ENCODE measurements at regions not wholly inside any gene's neighbourhood (a gene's known extent, or its start where the extent isn't known, plus 50 kb on each side); places are given as distances from the start of the nearest gene placed in this dataset.

DNA sequence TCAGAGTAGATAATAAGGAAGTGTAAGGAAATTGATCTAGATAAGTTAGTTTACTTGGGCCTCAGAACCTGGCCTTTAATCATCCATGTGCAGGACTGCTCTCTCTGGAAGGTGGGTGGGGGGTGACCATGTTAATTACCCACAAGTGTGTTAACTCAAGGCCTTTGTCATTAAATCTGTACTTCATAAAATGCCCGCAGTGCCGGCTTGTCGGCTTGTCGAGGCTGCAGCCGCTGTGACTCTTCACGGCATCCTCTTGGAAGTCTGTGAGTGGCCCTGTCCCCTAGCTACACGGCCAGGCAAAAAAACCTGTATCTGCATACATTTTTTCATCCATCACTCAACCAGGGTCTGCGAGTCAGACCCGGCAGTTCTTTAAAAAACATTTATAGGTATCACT is 70.9 kb upstream of the ASCC3 start:
- ChIA-PET CTCF (no interaction called here), RAD21 (ENCODE audit: low non-redundant PET in 1 of 2, low total read pairs in 2 of 2, uncharacterized antibody in 2 of 2, unreplicated experiment in 2 of 2) (no interaction called here), POLR2A (no interaction called here)
- no TSS peak for BruUV-seq (replicated peaks)
- H3K4me2 ChIP-seq (ENCODE audit: low read length): no peak overlapping the region
- intact Hi-C loops (cut with micrococcal nuclease): no loop called here
- H3K27ac ChIP-seq (ENCODE audit: low read depth, low read length): no peak overlapping the region
- H3K9me2 ChIP-seq (ENCODE audit: insufficient read depth): no peaks in the 10 kb centered on the region; the same call in 1 of the 2 replicates
- no peak overlapping the region for H2AFZ ChIP-seq (ENCODE audit: low read depth, low read length, poor library complexity, severe bottlenecking)
- H3K36me3 ChIP-seq (ENCODE audit: control insufficient read depth in 1 of 2, insufficient read depth in 2 of 2, low read length in 2 of 2): no peaks in the 10 kb centered on the region
- no peaks in the 10 kb centered on the region for H3K27me3 ChIP-seq (ENCODE audit: insufficient read depth, low read length)
- no peaks in the 10 kb centered on the region for H3K79me2 ChIP-seq (ENCODE audit: insufficient read depth, low read length)
- ATAC-seq (no peak), DNase-seq (ENCODE audit: low read depth, low spot score) (no peak)
- H4K20me1 ChIP-seq (ENCODE audit: insufficient read depth): no peaks in the 10 kb centered on the region
- no peaks in the 10 kb centered on the region for H3K9me3 ChIP-seq (ENCODE audit: control insufficient read depth in 1 of 2, insufficient read depth in 1 of 2, low read depth in 1 of 2, low read length in 2 of 2)
- H3K4me1 ChIP-seq (ENCODE audit: control insufficient read depth in 1 of 2, insufficient read depth in 2 of 2, low read length in 2 of 2): no peaks in the 10 kb centered on the region
- H3K9ac ChIP-seq (ENCODE audit: low read length): no peak overlapping the region
- TF ChIP-seq ZNF274 (IDR thresholded peaks at IDR 0.05; ENCODE audit: low read depth, low read length) (no peak), ZFX (IDR thresholded peaks at IDR 0.05) (no peak), POLR2A (IDR thresholded peaks at IDR 0.05; ENCODE audit: borderline replicate concordance, extremely low read depth, insufficient read depth, insufficient read length) (no peak), YY1 (IDR thresholded peaks at IDR 0.05; ENCODE audit: extremely low read depth, insufficient replicate concordance, low read depth, low read length) (no peak), POLR2AphosphoS5 (IDR thresholded peaks at IDR 0.05; ENCODE audit: low read depth, low read length) (no peak), SP1 (IDR thresholded peaks at IDR 0.05; ENCODE audit: low read depth) (no peak), EZH2phosphoT487 (IDR thresholded peaks at IDR 0.05; ENCODE audit: borderline replicate concordance) (no peak), CBX3 (IDR thresholded peaks at IDR 0.05; ENCODE audit: low read depth) (no peak), FOSL1 (IDR thresholded peaks at IDR 0.05; ENCODE audit: low read depth) (no peak), CEBPB (IDR thresholded peaks at IDR 0.05; ENCODE audit: low read depth) (no peak), EGR1 (IDR thresholded peaks at IDR 0.05; ENCODE audit: low read depth) (no peak), TCF7L2 (IDR thresholded peaks at IDR 0.05; ENCODE audit: borderline replicate concordance, extremely low read depth, insufficient read depth, insufficient read length) (no peak), SRF (IDR thresholded peaks at IDR 0.05; ENCODE audit: low read depth) (no peak), RAD21 (IDR thresholded peaks at IDR 0.05; ENCODE audit: low read depth) (no peak), JUND (IDR thresholded peaks at IDR 0.05) (no peak), EZH2 (IDR thresholded peaks at IDR 0.05) (no peak), ELF1 (IDR thresholded peaks at IDR 0.05; ENCODE audit: borderline replicate concordance, low read depth) (no peak), SIN3A (IDR thresholded peaks at IDR 0.05; ENCODE audit: low read depth) (no peak)
- TF ChIP-seq, protein P1, sequence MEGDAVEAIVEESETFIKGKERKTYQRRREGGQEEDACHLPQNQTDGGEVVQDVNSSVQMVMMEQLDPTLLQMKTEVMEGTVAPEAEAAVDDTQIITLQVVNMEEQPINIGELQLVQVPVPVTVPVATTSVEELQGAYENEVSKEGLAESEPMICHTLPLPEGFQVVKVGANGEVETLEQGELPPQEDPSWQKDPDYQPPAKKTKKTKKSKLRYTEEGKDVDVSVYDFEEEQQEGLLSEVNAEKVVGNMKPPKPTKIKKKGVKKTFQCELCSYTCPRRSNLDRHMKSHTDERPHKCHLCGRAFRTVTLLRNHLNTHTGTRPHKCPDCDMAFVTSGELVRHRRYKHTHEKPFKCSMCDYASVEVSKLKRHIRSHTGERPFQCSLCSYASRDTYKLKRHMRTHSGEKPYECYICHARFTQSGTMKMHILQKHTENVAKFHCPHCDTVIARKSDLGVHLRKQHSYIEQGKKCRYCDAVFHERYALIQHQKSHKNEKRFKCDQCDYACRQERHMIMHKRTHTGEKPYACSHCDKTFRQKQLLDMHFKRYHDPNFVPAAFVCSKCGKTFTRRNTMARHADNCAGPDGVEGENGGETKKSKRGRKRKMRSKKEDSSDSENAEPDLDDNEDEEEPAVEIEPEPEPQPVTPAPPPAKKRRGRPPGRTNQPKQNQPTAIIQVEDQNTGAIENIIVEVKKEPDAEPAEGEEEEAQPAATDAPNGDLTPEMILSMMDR (IDR thresholded peaks at IDR 0.05 in 2 of 3, conservative IDR thresholded peaks at IDR 0.05 in 1 of 3; ENCODE audit: borderline replicate concordance in 1 of 3, insufficient read depth in 1 of 3, low read depth in 2 of 3, low read length in 2 of 3): no peak
- TF ChIP-seq, protein P2, sequence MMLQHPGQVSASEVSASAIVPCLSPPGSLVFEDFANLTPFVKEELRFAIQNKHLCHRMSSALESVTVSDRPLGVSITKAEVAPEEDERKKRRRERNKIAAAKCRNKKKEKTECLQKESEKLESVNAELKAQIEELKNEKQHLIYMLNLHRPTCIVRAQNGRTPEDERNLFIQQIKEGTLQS (IDR thresholded peaks at IDR 0.05): no peak
- H3K4me3 ChIP-seq (replicated peaks in 1 of 2; ENCODE audit: low read depth in 1 of 2, low read length in 2 of 2): no peak overlapping the region

All from HCT116 (cell line).